ENCODE measurements at regions not wholly inside any gene's neighbourhood (a gene's known extent, or its start where the extent isn't known, plus 50 kb on each side); places are given as distances from the start of the nearest gene placed in this dataset.

GRCh38 chr9:82333671-82334070, 345.1 kb downstream of the SPATA31D1 start:
- Histone ChIP-seq H3K9me3 (no peaks in the 10 kb centered on the region), H3K4me3 (no peak overlapping the region), H3K27ac (no peak overlapping the region), H3K36me3 (no peaks in the 10 kb centered on the region), H3K27me3 (no peaks in the 10 kb centered on the region), H3K4me1 (no peaks in the 10 kb centered on the region)
- TF ChIP-seq CTCF (IDR thresholded peaks at IDR 0.05) = no peak
- no peak for DNase-seq (ENCODE audit: low spot score)

GRCh38 chr9:82334286-82334685, 345.7 kb downstream of the SPATA31D1 start:
- no peak for TF ChIP-seq CTCF (IDR thresholded peaks at IDR 0.05)
- Histone ChIP-seq H3K27me3 (no peaks in the 10 kb centered on the region), H3K27ac (no peak overlapping the region), H3K36me3 (no peaks in the 10 kb centered on the region), H3K4me1 (no peaks in the 10 kb centered on the region), H3K9me3 (no peaks in the 10 kb centered on the region), H3K4me3 (no peak overlapping the region)
- no peak for DNase-seq (ENCODE audit: low spot score)

- no peak for DNase-seq (ENCODE audit: low spot score)
- Histone ChIP-seq H3K27ac (no peak overlapping the region), H3K4me3 (no peak overlapping the region), H3K4me1 (no peaks in the 10 kb centered on the region), H3K27me3 (no peaks in the 10 kb centered on the region), H3K9me3 (no peaks in the 10 kb centered on the region), H3K36me3 (no peaks in the 10 kb centered on the region)
- no peak for TF ChIP-seq CTCF (IDR thresholded peaks at IDR 0.05)
Measured at GRCh38 chr9:82337351-82337750, 348.8 kb downstream of the SPATA31D1 start.

- TF ChIP-seq CTCF (IDR thresholded peaks at IDR 0.05) = no peak
Measured at GRCh38 chr9:82342046-82342445, 353.5 kb downstream of the SPATA31D1 start.

GRCh38 chr9:82346040-82346439, 357.5 kb downstream of the SPATA31D1 start:
- H3K27me3 ChIP-seq = no peaks in the 10 kb centered on the region
- peaks cover 0 to 13% of the 10 kb centered on the region in 2 donors for H3K9me3 ChIP-seq
- H3K4me1 ChIP-seq = no peaks in the 10 kb centered on the region
- TF ChIP-seq CTCF (IDR thresholded peaks at IDR 0.05) = no peak
- no peaks in the 10 kb centered on the region for H3K36me3 ChIP-seq
- DNase-seq (ENCODE audit: low spot score) = no peak
- H3K4me3 ChIP-seq = no peak overlapping the region
- no peak overlapping the region for H3K27ac ChIP-seq

More at GRCh38 chr9:82342046-82342445, 353.5 kb downstream of the SPATA31D1 start:
- H3K4me1 ChIP-seq = no peaks in the 10 kb centered on the region
- H3K27ac ChIP-seq = no peak overlapping the region
- no peaks in the 10 kb centered on the region for H3K27me3 ChIP-seq
- no peak for DNase-seq (ENCODE audit: low spot score)
- H3K9me3 ChIP-seq = peaks cover 0 to 6% of the 10 kb centered on the region in 2 donors
- H3K4me3 ChIP-seq = no peak overlapping the region
- H3K36me3 ChIP-seq = no peaks in the 10 kb centered on the region

GRCh38 chr9:82353631-82354278, 365.2 kb downstream of the SPATA31D1 start:
- no peak for TF ChIP-seq CTCF (IDR thresholded peaks at IDR 0.05)
- no peaks in the 10 kb centered on the region for H3K27me3 ChIP-seq
- H3K4me3 ChIP-seq = no peak overlapping the region
- H3K27ac ChIP-seq = no peak overlapping the region
- no peak for DNase-seq (ENCODE audit: low spot score)
- H3K4me1 ChIP-seq = no peaks in the 10 kb centered on the region
- peaks cover 0 to 5% of the 10 kb centered on the region in 2 donors for H3K9me3 ChIP-seq
- H3K36me3 ChIP-seq = no peaks in the 10 kb centered on the region

Measured in right atrium auricular region (tissue), 2 donors.